SK-N-SH (cell line): ENCODE measurements at regions not wholly inside any gene's neighbourhood (a gene's known extent, or its start where the extent isn't known, plus 50 kb on each side); places are given as distances from the start of the nearest gene placed in this dataset.

Source experiments
- CTCF ChIA-PET: fragments of 300-600, 350-600 bp; formaldehyde crosslinking; extraction: SDS; loops from one replicate; lab custom pipeline; 2021; lab: Yijun Ruan, JAX
- POLR2A ChIA-PET: fragments of 350-600 bp; sonication (Branson Sonifier 250); formaldehyde crosslinking; extraction: SDS; loops from one replicate; lab custom pipeline; 2020; ENCODE audit warnings: antibody characterized with exemption, inconsistent platforms; lab: Yijun Ruan, JAX
- DNase-seq: peaks from one replicate; pipeline ENCODE4 v3.0.0; 2012
- H2AFZ ChIP-seq: fragments of 200-600 bp; sonication (generic); 2 replicates; pipeline ENCODE4 v1.8.1; 2016; ENCODE audit warnings: antibody characterized with exemption, mild to moderate bottlenecking, low read depth
- H3F3A ChIP-seq: fragments of 200-600 bp; sonication (generic); replicated peaks from 2 replicates; pipeline ENCODE3; 2016; ENCODE audit warnings: antibody characterized with exemption, mild to moderate bottlenecking; ENCODE audit not compliant: insufficient read depth
- H3K27ac ChIP-seq, 2 experiments: fragments of 200-500 bp in 1 of 2; fragments of 200-600 bp in 1 of 2; sonication (Bioruptor generic) in 1 of 2; sonication (generic), shearing (Covaris generic) in 1 of 2; 2 replicates each; pipeline versions ENCODE4 v1.5.1 to v1.6.1; 2014 to 2016; ENCODE audit warnings: low read depth in 2 of 2, inconsistent platforms in 1 of 2, low read length in 1 of 2, mild to moderate bottlenecking in 1 of 2, mixed read lengths in 1 of 2
- H3K27me3 ChIP-seq: fragments of 200-600 bp; sonication (generic), shearing (Covaris generic); 2 replicates; pipeline ENCODE4 v1.6.1; 2016; ENCODE audit warnings: mixed run types; ENCODE audit not compliant: insufficient read depth
- H3K36me3 ChIP-seq, 2 experiments: fragments of 200-500 bp in 1 of 2; fragments of 200-600 bp in 1 of 2; sonication (Bioruptor generic) in 1 of 2; sonication (generic) in 1 of 2; replicated peaks in 1 of 2; 2 replicates each; pipeline versions ENCODE3 to v1.5.1; 2014 to 2016; ENCODE audit warnings: low read length in 1 of 2, mild to moderate bottlenecking in 1 of 2; ENCODE audit not compliant: insufficient read depth in 2 of 2, control insufficient read depth in 1 of 2
- H3K4me1 ChIP-seq, 2 experiments: fragments of 200-500 bp in 1 of 2; fragments of 200-600 bp in 1 of 2; sonication (Bioruptor generic) in 1 of 2; sonication (generic), shearing (Covaris generic) in 1 of 2; 2 replicates each; pipeline versions ENCODE4 v1.5.1 to v1.6.1; 2014 to 2016; ENCODE audit warnings: low read depth in 1 of 2, low read length in 1 of 2, mixed run types in 1 of 2; ENCODE audit not compliant: insufficient read depth in 2 of 2, control insufficient read depth in 1 of 2
- H3K4me2 ChIP-seq: fragments of 200-600 bp; sonication (generic), shearing (Covaris generic); 2 replicates; pipeline ENCODE4 v1.6.1; 2017; ENCODE audit warnings: mixed run types
- H3K4me3 ChIP-seq, 2 experiments: fragments of 200-500 bp in 1 of 2; fragments of 200-600 bp in 1 of 2; sonication (Bioruptor generic) in 1 of 2; sonication (generic), shearing (Covaris generic) in 1 of 2; 2 replicates each; pipeline versions ENCODE4 v1.5.1 to v1.8.1; 2014 to 2016; ENCODE audit warnings: low read depth in 2 of 2, inconsistent platforms in 1 of 2, low read length in 1 of 2, mild to moderate bottlenecking in 1 of 2, mixed read lengths in 1 of 2, moderate library complexity in 1 of 2
- H3K79me2 ChIP-seq: fragments of 200-600 bp; sonication (generic); 2 replicates; pipeline ENCODE4 v1.8.1; 2017; ENCODE audit warnings: mild to moderate bottlenecking; ENCODE audit not compliant: insufficient read depth
- H3K9ac ChIP-seq: fragments of 200-600 bp; sonication (generic); 2 replicates; pipeline ENCODE4 v1.6.1; 2017; ENCODE audit warnings: mixed run types
- H3K9me2 ChIP-seq: fragments of 200-600 bp; sonication (generic); 2 replicates; pipeline ENCODE4 v1.6.1; 2017; ENCODE audit warnings: mixed run types
- H3K9me3 ChIP-seq: fragments of 200-600 bp; sonication (generic); 2 replicates; pipeline ENCODE4 v1.6.1; 2017; ENCODE audit warnings: mixed run types, mild to moderate bottlenecking, moderate library complexity
- H4K20me1 ChIP-seq: fragments of 200-600 bp; sonication (generic); 2 replicates; pipeline ENCODE4 v1.6.1; 2017; ENCODE audit warnings: mild to moderate bottlenecking, mixed run types; ENCODE audit not compliant: insufficient read depth
- CTCF ChIP-seq: fragments of 200-600 bp; sonication (generic); IDR thresholded peaks from 2 replicates; pipeline ENCODE4 v1.6.1; 2017; ENCODE audit warnings: antibody characterized with exemption, mild to moderate bottlenecking, moderate library complexity
- ELF1 ChIP-seq: IDR thresholded peaks from 2 replicates; pipeline ENCODE4 v1.4.0; 2012
- EP300 ChIP-seq, 2 experiments: IDR thresholded peaks; 2 replicates each; pipeline versions ENCODE4 v1.4.0 to v1.6.1; 2012; ENCODE audit warnings: borderline replicate concordance in 1 of 2, low read depth in 1 of 2, low read length in 1 of 2
- FOSL2 ChIP-seq: IDR thresholded peaks from 2 replicates; pipeline ENCODE4 v1.4.0; 2012; ENCODE audit warnings: low read depth, mild to moderate bottlenecking, moderate library complexity, borderline replicate concordance
- FOXJ3 ChIP-seq: sonication (generic); formaldehyde crosslinking; IDR thresholded peaks from 2 replicates; pipeline ENCODE4 v1.5.1; 2020; ENCODE audit warnings: mild to moderate bottlenecking, missing genetic modification reagents
- FOXM1 ChIP-seq: IDR thresholded peaks from 2 replicates; pipeline ENCODE4 v1.4.0; 2012; ENCODE audit warnings: low read depth, mild to moderate bottlenecking
- GABPA ChIP-seq: IDR thresholded peaks from 2 replicates; pipeline ENCODE4 v1.4.0; 2012; ENCODE audit warnings: low read depth, mild to moderate bottlenecking
- GATA2 ChIP-seq: sonication (generic); formaldehyde crosslinking; IDR thresholded peaks from 2 replicates; pipeline ENCODE4 v1.5.0; 2020; ENCODE audit warnings: mild to moderate bottlenecking, missing genetic modification reagents
- MEF2A ChIP-seq: IDR thresholded peaks from 2 replicates; pipeline ENCODE4 v1.4.0; 2012; ENCODE audit warnings: low read depth, borderline replicate concordance
- NRF1 ChIP-seq: IDR thresholded peaks from 2 replicates; pipeline ENCODE4 v1.6.1; 2012; ENCODE audit warnings: low read depth, mild to moderate bottlenecking, low read length
- POLR2AphosphoS5 ChIP-seq: IDR thresholded peaks from 2 replicates; pipeline ENCODE4 v1.6.1; 2012; ENCODE audit warnings: low read depth, low read length
- RFX5 ChIP-seq: IDR thresholded peaks from 2 replicates; pipeline ENCODE4 v1.6.1; 2012; ENCODE audit warnings: mild to moderate bottlenecking, improper control_type of control experiment, low read length
- RXRA ChIP-seq: IDR thresholded peaks from 2 replicates; pipeline ENCODE4 v1.4.0; 2012; ENCODE audit warnings: low read depth, mild to moderate bottlenecking, borderline replicate concordance
- SIN3A ChIP-seq: IDR thresholded peaks from 2 replicates; pipeline ENCODE4 v1.6.1; 2012; ENCODE audit warnings: low read depth, mild to moderate bottlenecking, low read length, moderate library complexity, borderline replicate concordance
- USF1 ChIP-seq: IDR thresholded peaks from 2 replicates; pipeline ENCODE4 v1.4.0; 2012; ENCODE audit warnings: low read depth, borderline replicate concordance
- YY1 ChIP-seq: IDR thresholded peaks from 2 replicates; pipeline ENCODE4 v1.4.0; 2012; ENCODE audit warnings: low read depth, mild to moderate bottlenecking
- ZBTB33 ChIP-seq: IDR thresholded peaks from 2 replicates; pipeline ENCODE4 v1.4.0; 2012; ENCODE audit warnings: low read depth, borderline replicate concordance
- WGBS: methylation state at CpG from one replicate; pipeline ENCODE4 v1.1.6; 2017; ENCODE audit warnings: low lambda C conversion rate; 5-methylcytosine and 5-hydroxymethylcytosine counted together
- TF ChIP-seq, protein P1 (sequence below): fragments of 150-350 bp; IDR thresholded peaks from 2 replicates; pipeline ENCODE4 v1.6.1; 2016; ENCODE audit warnings: mild to moderate bottlenecking, low read depth, low read length
- TF ChIP-seq, protein P2 (sequence below): IDR thresholded peaks from 2 replicates; pipeline ENCODE4 v1.6.1; 2012; ENCODE audit warnings: mild to moderate bottlenecking, low read depth, low read length, moderate library complexity

DNA sequence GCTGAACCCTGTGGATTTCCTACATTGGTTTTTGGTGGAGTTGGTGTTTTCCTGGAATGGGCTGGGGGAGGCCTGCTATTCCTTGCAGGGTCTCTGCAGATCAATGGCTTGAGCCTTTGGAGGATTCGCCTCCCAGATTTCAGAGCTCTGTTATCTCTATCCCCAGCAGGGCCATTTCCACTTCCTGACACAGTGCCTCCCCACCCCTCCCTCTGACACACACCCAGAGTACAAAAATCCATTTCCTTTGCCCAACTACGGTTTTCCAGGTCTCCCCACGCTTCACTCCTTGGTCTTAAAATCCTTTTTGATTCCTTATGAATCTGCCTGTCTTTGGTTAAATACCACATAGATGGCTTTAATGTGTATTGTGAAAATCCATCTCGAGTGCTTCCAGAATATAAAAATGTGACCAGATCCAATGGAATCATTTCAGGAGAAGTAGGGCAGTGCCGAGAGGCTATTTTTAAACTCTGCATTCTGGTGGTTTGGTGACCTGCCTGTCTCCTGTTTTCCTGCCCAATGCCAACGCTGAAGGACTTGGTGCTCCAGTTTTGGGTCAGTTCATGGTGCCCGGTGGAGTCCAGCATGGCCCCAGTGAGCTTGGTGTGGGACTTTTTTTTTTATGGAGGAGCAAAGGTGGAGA is 60.9 kb downstream of the ARL4C start:
- no peak overlapping the region for H2AFZ ChIP-seq
- no peaks in the 10 kb centered on the region for H3K79me2 ChIP-seq
- CTCF ChIA-PET = no interaction called here
- no peak overlapping the region for H3K27ac ChIP-seq
- WGBS = 73% methylated on average over 7 of the region's 7 CpGs
- no peaks in the 10 kb centered on the region for H3F3A ChIP-seq
- H3K4me1 ChIP-seq = peaks cover 0 to 7% of the 10 kb centered on the region in 2 experiments; a peak in 1 of 4 replicates
- no peaks in the 10 kb centered on the region for H3K9me3 ChIP-seq
- no peaks in the 10 kb centered on the region for H3K27me3 ChIP-seq
- H3K4me2 ChIP-seq = no peak overlapping the region
- H3K4me3 ChIP-seq = no peak overlapping the region
- no peaks in the 10 kb centered on the region for H3K9me2 ChIP-seq
- no peak overlapping the region for H3K9ac ChIP-seq
- no peaks in the 10 kb centered on the region for H3K36me3 ChIP-seq
- DNase-seq = no peak
- no peaks in the 10 kb centered on the region for H4K20me1 ChIP-seq
- POLR2A ChIA-PET = no interaction called here
- TF ChIP-seq USF1 (no peak), POLR2AphosphoS5 (no peak), FOXJ3 (CRISPR knock-in tag) (no peak), GABPA (no peak), ELF1 (no peak), RFX5 (no peak), CTCF (no peak), FOXM1 (no peak), EP300 (IDR thresholded peaks at IDR 0.05; ENCODE audit: borderline replicate concordance in 1 of 2, low read depth in 1 of 2, low read length in 1 of 2) (no peak), NRF1 (no peak), GATA2 (CRISPR knock-in tag) (no peak), MEF2A (no peak), SIN3A (no peak), FOSL2 (no peak), YY1 (no peak), RXRA (no peak), ZBTB33 (no peak)
- TF ChIP-seq, protein P1, sequence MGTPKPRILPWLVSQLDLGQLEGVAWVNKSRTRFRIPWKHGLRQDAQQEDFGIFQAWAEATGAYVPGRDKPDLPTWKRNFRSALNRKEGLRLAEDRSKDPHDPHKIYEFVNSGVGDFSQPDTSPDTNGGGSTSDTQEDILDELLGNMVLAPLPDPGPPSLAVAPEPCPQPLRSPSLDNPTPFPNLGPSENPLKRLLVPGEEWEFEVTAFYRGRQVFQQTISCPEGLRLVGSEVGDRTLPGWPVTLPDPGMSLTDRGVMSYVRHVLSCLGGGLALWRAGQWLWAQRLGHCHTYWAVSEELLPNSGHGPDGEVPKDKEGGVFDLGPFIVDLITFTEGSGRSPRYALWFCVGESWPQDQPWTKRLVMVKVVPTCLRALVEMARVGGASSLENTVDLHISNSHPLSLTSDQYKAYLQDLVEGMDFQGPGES = no peak
- TF ChIP-seq, protein P2, sequence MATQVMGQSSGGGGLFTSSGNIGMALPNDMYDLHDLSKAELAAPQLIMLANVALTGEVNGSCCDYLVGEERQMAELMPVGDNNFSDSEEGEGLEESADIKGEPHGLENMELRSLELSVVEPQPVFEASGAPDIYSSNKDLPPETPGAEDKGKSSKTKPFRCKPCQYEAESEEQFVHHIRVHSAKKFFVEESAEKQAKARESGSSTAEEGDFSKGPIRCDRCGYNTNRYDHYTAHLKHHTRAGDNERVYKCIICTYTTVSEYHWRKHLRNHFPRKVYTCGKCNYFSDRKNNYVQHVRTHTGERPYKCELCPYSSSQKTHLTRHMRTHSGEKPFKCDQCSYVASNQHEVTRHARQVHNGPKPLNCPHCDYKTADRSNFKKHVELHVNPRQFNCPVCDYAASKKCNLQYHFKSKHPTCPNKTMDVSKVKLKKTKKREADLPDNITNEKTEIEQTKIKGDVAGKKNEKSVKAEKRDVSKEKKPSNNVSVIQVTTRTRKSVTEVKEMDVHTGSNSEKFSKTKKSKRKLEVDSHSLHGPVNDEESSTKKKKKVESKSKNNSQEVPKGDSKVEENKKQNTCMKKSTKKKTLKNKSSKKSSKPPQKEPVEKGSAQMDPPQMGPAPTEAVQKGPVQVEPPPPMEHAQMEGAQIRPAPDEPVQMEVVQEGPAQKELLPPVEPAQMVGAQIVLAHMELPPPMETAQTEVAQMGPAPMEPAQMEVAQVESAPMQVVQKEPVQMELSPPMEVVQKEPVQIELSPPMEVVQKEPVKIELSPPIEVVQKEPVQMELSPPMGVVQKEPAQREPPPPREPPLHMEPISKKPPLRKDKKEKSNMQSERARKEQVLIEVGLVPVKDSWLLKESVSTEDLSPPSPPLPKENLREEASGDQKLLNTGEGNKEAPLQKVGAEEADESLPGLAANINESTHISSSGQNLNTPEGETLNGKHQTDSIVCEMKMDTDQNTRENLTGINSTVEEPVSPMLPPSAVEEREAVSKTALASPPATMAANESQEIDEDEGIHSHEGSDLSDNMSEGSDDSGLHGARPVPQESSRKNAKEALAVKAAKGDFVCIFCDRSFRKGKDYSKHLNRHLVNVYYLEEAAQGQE = no peak
